ENCODE measurements at regions not wholly inside any gene's neighbourhood (a gene's known extent, or its start where the extent isn't known, plus 50 kb on each side); places are given as distances from the start of the nearest gene placed in this dataset.

DNA sequence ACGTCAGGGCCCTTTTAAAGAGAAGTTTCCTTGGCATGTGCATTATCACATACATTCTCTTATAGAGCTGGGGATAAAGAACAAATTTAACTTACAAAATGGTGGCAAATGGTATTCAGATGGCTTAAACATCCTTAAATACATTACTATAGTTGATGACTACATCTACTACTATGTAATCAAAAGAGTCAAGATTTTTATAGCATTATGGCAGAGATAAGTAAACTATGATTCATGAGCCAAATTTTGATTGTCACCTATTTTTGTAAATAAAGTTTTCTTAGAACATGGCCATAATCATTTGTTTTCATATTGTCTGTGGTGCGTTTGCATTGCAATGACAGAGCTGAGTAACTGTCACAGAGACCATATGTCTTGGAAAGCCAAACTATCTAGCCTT is 1188.6 kb upstream of the TENM4 start:
- no peak for DNase-seq (ENCODE audit: extremely low spot score)
- ChIA-PET POLR2A (no interaction called here), CTCF (interaction anchor here (0.7 kb wide), 1 partner anchor 13 kb away, joined by 3 read pairs; no protein-coding TSS in a partner anchor)
- TF ChIP-seq ELF4 (IDR thresholded peaks at IDR 0.05) (no peak), ARNT (IDR thresholded peaks at IDR 0.05) (no peak), FOXK2 (IDR thresholded peaks at IDR 0.05) (no peak), LEF1 (IDR thresholded peaks at IDR 0.05; ENCODE audit: borderline replicate concordance) (no peak), FOXA1 (IDR thresholded peaks at IDR 0.05) (no peak), L3MBTL2 (conservative IDR thresholded peaks at IDR 0.05) (no peak), SP1 (IDR thresholded peaks at IDR 0.05) (no peak), ZNF384 (IDR thresholded peaks at IDR 0.05) (no peak), HDGF (IDR thresholded peaks at IDR 0.05; ENCODE audit: borderline replicate concordance) (no peak), CTBP1 (IDR thresholded peaks at IDR 0.05; ENCODE audit: borderline replicate concordance) (no peak), FOXM1 (IDR thresholded peaks at IDR 0.05; ENCODE audit: borderline replicate concordance) (no peak), TARDBP (IDR thresholded peaks at IDR 0.05) (no peak), SUZ12 (IDR thresholded peaks at IDR 0.05) (no peak), BHLHE40 (IDR thresholded peaks at IDR 0.05; ENCODE audit: borderline replicate concordance) (no peak)
- TF ChIP-seq, protein P1, sequence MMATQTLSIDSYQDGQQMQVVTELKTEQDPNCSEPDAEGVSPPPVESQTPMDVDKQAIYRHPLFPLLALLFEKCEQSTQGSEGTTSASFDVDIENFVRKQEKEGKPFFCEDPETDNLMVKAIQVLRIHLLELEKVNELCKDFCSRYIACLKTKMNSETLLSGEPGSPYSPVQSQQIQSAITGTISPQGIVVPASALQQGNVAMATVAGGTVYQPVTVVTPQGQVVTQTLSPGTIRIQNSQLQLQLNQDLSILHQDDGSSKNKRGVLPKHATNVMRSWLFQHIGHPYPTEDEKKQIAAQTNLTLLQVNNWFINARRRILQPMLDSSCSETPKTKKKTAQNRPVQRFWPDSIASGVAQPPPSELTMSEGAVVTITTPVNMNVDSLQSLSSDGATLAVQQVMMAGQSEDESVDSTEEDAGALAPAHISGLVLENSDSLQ (IDR thresholded peaks at IDR 0.05) = no peak

DNA sequence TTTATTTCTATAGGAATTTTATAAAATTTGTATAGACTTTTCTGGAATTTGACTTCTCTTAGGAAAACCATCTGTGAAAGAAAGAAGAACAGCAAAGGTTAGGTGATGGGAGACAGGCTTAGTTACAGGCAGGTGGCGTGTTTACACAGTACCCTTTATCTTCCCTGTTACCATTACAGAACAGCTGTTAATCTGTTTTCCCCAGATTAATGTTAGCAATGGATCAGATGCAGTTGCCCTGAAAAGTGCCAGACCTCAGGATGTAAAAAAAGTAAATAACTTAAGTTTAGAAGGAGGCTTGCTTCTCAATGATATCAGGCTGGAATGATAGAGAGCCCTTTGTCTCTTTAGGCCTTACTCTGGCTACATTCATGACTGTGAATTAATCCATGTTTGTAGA is 1186.5 kb upstream of the TENM4 start:
- no peak for DNase-seq (ENCODE audit: extremely low spot score)
- POLR2A ChIA-PET = no interaction called here
- CTCF ChIA-PET = interaction anchor here (1.3 kb wide), 1 partner anchor 237 kb away, joined by 3 read pairs; no protein-coding TSS in a partner anchor
- TF ChIP-seq HDGF (IDR thresholded peaks at IDR 0.05; ENCODE audit: borderline replicate concordance) (no peak), NFRKB (IDR thresholded peaks at IDR 0.05) (no peak), FOXM1 (IDR thresholded peaks at IDR 0.05; ENCODE audit: borderline replicate concordance) (no peak), LEF1 (IDR thresholded peaks at IDR 0.05; ENCODE audit: borderline replicate concordance) (no peak), SUZ12 (IDR thresholded peaks at IDR 0.05) (no peak), FOXK2 (IDR thresholded peaks at IDR 0.05) (no peak), SP1 (IDR thresholded peaks at IDR 0.05) (no peak), L3MBTL2 (conservative IDR thresholded peaks at IDR 0.05) (no peak), TARDBP (IDR thresholded peaks at IDR 0.05) (no peak), ZNF384 (IDR thresholded peaks at IDR 0.05) (no peak), CTBP1 (IDR thresholded peaks at IDR 0.05; ENCODE audit: borderline replicate concordance) (no peak), FOXA1 (IDR thresholded peaks at IDR 0.05) (no peak), BHLHE40 (IDR thresholded peaks at IDR 0.05; ENCODE audit: borderline replicate concordance) (no peak), ELF4 (IDR thresholded peaks at IDR 0.05) (no peak), ARNT (IDR thresholded peaks at IDR 0.05) (no peak)
- TF ChIP-seq, protein P1 (IDR thresholded peaks at IDR 0.05) = no peak

DNA sequence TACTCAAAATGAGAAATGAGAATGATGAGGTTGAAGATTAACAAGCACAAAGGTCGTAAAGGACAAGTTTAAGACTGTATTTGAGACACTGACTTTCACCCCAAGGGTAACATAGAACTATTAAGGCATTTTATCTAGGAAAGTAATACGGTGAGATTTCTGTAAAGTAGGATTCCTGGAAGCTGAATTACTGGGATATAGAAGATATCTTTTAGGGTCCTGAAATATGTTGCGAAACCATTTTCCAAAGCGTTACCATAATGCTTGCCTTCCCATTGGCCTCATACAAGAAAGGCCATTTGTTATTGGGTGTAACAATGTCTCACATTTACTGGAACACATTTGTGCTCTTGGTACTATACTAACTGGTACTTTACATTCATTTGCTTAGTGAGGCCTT is 1185.9 kb upstream of the TENM4 start:
- ChIA-PET POLR2A (no interaction called here), CTCF (interaction anchor here (1.3 kb wide), 1 partner anchor 237 kb away, joined by 3 read pairs; no protein-coding TSS in a partner anchor)
- DNase-seq (ENCODE audit: extremely low spot score) = no peak
- TF ChIP-seq SP1 (IDR thresholded peaks at IDR 0.05) = no peak
- no peak for TF ChIP-seq ZNF384 (IDR thresholded peaks at IDR 0.05)
- TF ChIP-seq LEF1 (IDR thresholded peaks at IDR 0.05; ENCODE audit: borderline replicate concordance) = no peak
- TF ChIP-seq FOXM1 (IDR thresholded peaks at IDR 0.05; ENCODE audit: borderline replicate concordance) = no peak
- TF ChIP-seq FOXA1 (IDR thresholded peaks at IDR 0.05) = no peak
- no peak for TF ChIP-seq TARDBP (IDR thresholded peaks at IDR 0.05)

DNA sequence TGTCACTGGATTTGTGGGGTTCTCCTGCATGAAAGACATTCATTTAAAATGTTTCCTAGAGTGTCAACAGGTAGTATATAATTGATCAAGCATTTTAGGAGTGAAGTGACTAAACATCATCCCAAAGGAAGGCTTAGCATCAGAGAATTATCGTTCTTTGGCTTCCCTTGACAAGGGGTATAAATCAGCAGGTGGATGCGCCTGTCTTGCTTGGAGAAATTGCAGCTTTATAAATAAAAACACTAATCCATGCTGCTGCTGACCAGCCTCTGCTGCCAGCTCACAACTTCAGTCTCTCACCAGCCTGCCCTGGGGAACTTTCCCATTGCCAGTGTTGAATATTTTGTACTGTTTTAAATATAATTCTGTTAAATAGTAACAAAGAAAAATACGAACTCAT is 1184.7 kb upstream of the TENM4 start:
- TF ChIP-seq BHLHE40 (IDR thresholded peaks at IDR 0.05; ENCODE audit: borderline replicate concordance) = no peak
- no peak for TF ChIP-seq SP1 (IDR thresholded peaks at IDR 0.05)
- no peak for TF ChIP-seq ARNT (IDR thresholded peaks at IDR 0.05)
- no peak for TF ChIP-seq FOXK2 (IDR thresholded peaks at IDR 0.05)
- TF ChIP-seq SUZ12 (IDR thresholded peaks at IDR 0.05) = no peak
- no peak for TF ChIP-seq ZNF384 (IDR thresholded peaks at IDR 0.05)
- TF ChIP-seq, protein P1 (IDR thresholded peaks at IDR 0.05) = no peak
- TF ChIP-seq HDGF (IDR thresholded peaks at IDR 0.05; ENCODE audit: borderline replicate concordance) = no peak
- TF ChIP-seq FOXM1 (IDR thresholded peaks at IDR 0.05; ENCODE audit: borderline replicate concordance) = no peak
- no peak for TF ChIP-seq CTBP1 (IDR thresholded peaks at IDR 0.05; ENCODE audit: borderline replicate concordance)
- no peak for TF ChIP-seq FOXA1 (IDR thresholded peaks at IDR 0.05)
- no peak for TF ChIP-seq TARDBP (IDR thresholded peaks at IDR 0.05)
- TF ChIP-seq L3MBTL2 (conservative IDR thresholded peaks at IDR 0.05) = no peak
- no peak for TF ChIP-seq ELF4 (IDR thresholded peaks at IDR 0.05)
- TF ChIP-seq NFRKB (IDR thresholded peaks at IDR 0.05) = no peak
- no peak for TF ChIP-seq LEF1 (IDR thresholded peaks at IDR 0.05; ENCODE audit: borderline replicate concordance)
- DNase-seq (ENCODE audit: extremely low spot score) = no peak
- ChIA-PET POLR2A (no interaction called here), CTCF (no interaction called here)

DNA sequence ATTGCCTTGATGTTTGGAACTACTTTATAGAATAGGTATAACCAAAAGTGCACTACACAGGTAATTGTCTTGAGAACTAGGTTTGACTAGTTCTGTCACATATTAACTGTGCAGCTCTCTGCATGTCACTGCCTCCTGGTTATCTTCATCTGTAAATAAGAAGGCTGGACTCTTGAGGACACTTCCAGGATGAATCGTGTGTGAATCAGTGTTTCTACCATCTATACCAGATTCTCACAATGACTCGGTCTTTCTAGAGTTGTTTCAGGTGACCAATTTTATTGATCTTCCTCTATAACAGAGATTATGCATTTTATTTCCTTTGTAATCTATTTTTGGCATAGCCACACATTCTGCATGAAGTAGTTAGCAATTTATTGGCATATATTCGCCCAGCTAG is 1181.0 kb upstream of the TENM4 start:
- CTCF ChIA-PET = no interaction called here
- no peak for DNase-seq (ENCODE audit: extremely low spot score)
- POLR2A ChIA-PET = no interaction called here
- TF ChIP-seq LEF1 (IDR thresholded peaks at IDR 0.05; ENCODE audit: borderline replicate concordance) = no peak
- TF ChIP-seq CTBP1 (IDR thresholded peaks at IDR 0.05; ENCODE audit: borderline replicate concordance) = no peak
- no peak for TF ChIP-seq FOXK2 (IDR thresholded peaks at IDR 0.05)
- TF ChIP-seq SUZ12 (IDR thresholded peaks at IDR 0.05) = no peak
- TF ChIP-seq TARDBP (IDR thresholded peaks at IDR 0.05) = no peak
- no peak for TF ChIP-seq ZNF384 (IDR thresholded peaks at IDR 0.05)
- TF ChIP-seq, protein P1 (IDR thresholded peaks at IDR 0.05) = no peak
- no peak for TF ChIP-seq HDGF (IDR thresholded peaks at IDR 0.05; ENCODE audit: borderline replicate concordance)
- no peak for TF ChIP-seq L3MBTL2 (conservative IDR thresholded peaks at IDR 0.05)
